ENCODE measurements at regions not wholly inside any gene's neighbourhood (a gene's known extent, or its start where the extent isn't known, plus 50 kb on each side); places are given as distances from the start of the nearest gene placed in this dataset.

GRCh38 chr7:114832906-114833595, 88.8 kb upstream of the MDFIC start:
- Histone ChIP-seq H3K27me3 (ENCODE audit: insufficient read depth, low read length, poor library complexity, severe bottlenecking) (no peaks in the 10 kb centered on the region), H3K9me2 (replicated peaks; ENCODE audit: low read depth, low read length) (no peaks in the 10 kb centered on the region), H3K4me2 (ENCODE audit: low read depth, low read length, poor library complexity, severe bottlenecking) (no peak overlapping the region), H3K4me3 (ENCODE audit: low read length, poor library complexity, severe bottlenecking) (no peak overlapping the region), H3K36me3 (ENCODE audit: insufficient read depth, low read length) (no peaks in the 10 kb centered on the region), H3K4me1 (ENCODE audit: insufficient read depth, low read length, poor library complexity, severe bottlenecking) (no peaks in the 10 kb centered on the region), H3K9ac (ENCODE audit: low read depth, low read length, poor library complexity, severe bottlenecking) (no peak overlapping the region), H3K79me2 (ENCODE audit: insufficient read depth, low read length) (no peaks in the 10 kb centered on the region), H2AFZ (ENCODE audit: low read length) (no peak overlapping the region), H3F3A (ENCODE audit: low read depth) (no peaks in the 10 kb centered on the region), H4K20me1 (ENCODE audit: insufficient read depth, low read length, poor library complexity, severe bottlenecking) (no peaks in the 10 kb centered on the region), H3K9me3 (ENCODE audit: insufficient read depth, low read depth, low read length) (no peaks in the 10 kb centered on the region)
- no peak for TF ChIP-seq EZH2phosphoT487 (IDR thresholded peaks at IDR 0.05; ENCODE audit: borderline replicate concordance)
- TF ChIP-seq CTCF (conservative IDR thresholded peaks at IDR 0.05; ENCODE audit: low read length), result no peak

- no peaks in the 10 kb centered on the region for H3K4me1 ChIP-seq (ENCODE audit: insufficient read depth, low read length, poor library complexity, severe bottlenecking)
- no peaks in the 10 kb centered on the region; the same call in 1 of the 2 replicates for H3K9me2 ChIP-seq (replicated peaks; ENCODE audit: low read depth, low read length)
- no peaks in the 10 kb centered on the region for H3K36me3 ChIP-seq (ENCODE audit: insufficient read depth, low read length)
- no peak overlapping the region for H2AFZ ChIP-seq (ENCODE audit: low read length)
- H3F3A ChIP-seq (ENCODE audit: low read depth), result no peaks in the 10 kb centered on the region
- H4K20me1 ChIP-seq (ENCODE audit: insufficient read depth, low read length, poor library complexity, severe bottlenecking), result no peaks in the 10 kb centered on the region
- no peaks in the 10 kb centered on the region for H3K9me3 ChIP-seq (ENCODE audit: insufficient read depth, low read depth, low read length)
- no peaks in the 10 kb centered on the region for H3K27me3 ChIP-seq (ENCODE audit: insufficient read depth, low read length, poor library complexity, severe bottlenecking)
- H3K4me2 ChIP-seq (ENCODE audit: low read depth, low read length, poor library complexity, severe bottlenecking), result no peak overlapping the region
- H3K4me3 ChIP-seq (ENCODE audit: low read length, poor library complexity, severe bottlenecking), result no peak overlapping the region
- TF ChIP-seq CTCF (conservative IDR thresholded peaks at IDR 0.05; ENCODE audit: low read length) (no peak), EZH2phosphoT487 (IDR thresholded peaks at IDR 0.05; ENCODE audit: borderline replicate concordance) (no peak)
- no peaks in the 10 kb centered on the region for H3K79me2 ChIP-seq (ENCODE audit: insufficient read depth, low read length)
- no peak overlapping the region for H3K9ac ChIP-seq (ENCODE audit: low read depth, low read length, poor library complexity, severe bottlenecking)
Measured at GRCh38 chr7:114835303-114835702, 86.6 kb upstream of the MDFIC start.

- Histone ChIP-seq H3K27me3 (ENCODE audit: insufficient read depth, low read length, poor library complexity, severe bottlenecking) (no peaks in the 10 kb centered on the region), H4K20me1 (ENCODE audit: insufficient read depth, low read length, poor library complexity, severe bottlenecking) (no peaks in the 10 kb centered on the region), H2AFZ (ENCODE audit: low read length) (no peak overlapping the region), H3K79me2 (ENCODE audit: insufficient read depth, low read length) (no peaks in the 10 kb centered on the region), H3K36me3 (ENCODE audit: insufficient read depth, low read length) (no peaks in the 10 kb centered on the region), H3K9ac (ENCODE audit: low read depth, low read length, poor library complexity, severe bottlenecking) (no peak overlapping the region), H3F3A (ENCODE audit: low read depth) (no peaks in the 10 kb centered on the region), H3K9me3 (ENCODE audit: insufficient read depth, low read depth, low read length) (no peaks in the 10 kb centered on the region), H3K4me3 (ENCODE audit: low read length, poor library complexity, severe bottlenecking) (no peak overlapping the region), H3K4me2 (ENCODE audit: low read depth, low read length, poor library complexity, severe bottlenecking) (no peak overlapping the region), H3K4me1 (ENCODE audit: insufficient read depth, low read length, poor library complexity, severe bottlenecking) (no peaks in the 10 kb centered on the region), H3K9me2 (replicated peaks; ENCODE audit: low read depth, low read length) (no peaks in the 10 kb centered on the region; the same call in 1 of the 2 replicates)
- TF ChIP-seq CTCF (conservative IDR thresholded peaks at IDR 0.05; ENCODE audit: low read length) (no peak), EZH2phosphoT487 (IDR thresholded peaks at IDR 0.05; ENCODE audit: borderline replicate concordance) (no peak)
Measured at GRCh38 chr7:114835861-114836260, 86.0 kb upstream of the MDFIC start.

Data from Loucy (cell line).